CD1c-positive myeloid dendritic cell (primary cell): ENCODE measurements at regions not wholly inside any gene's neighbourhood (a gene's known extent, or its start where the extent isn't known, plus 50 kb on each side); places are given as distances from the start of the nearest gene placed in this dataset.

ENCODE experiments used
- DNase-seq: peaks from one replicate; pipeline ENCODE4 v3.0.0-alpha.2; 2016; ENCODE audit errors: extremely low spot score

DNA sequence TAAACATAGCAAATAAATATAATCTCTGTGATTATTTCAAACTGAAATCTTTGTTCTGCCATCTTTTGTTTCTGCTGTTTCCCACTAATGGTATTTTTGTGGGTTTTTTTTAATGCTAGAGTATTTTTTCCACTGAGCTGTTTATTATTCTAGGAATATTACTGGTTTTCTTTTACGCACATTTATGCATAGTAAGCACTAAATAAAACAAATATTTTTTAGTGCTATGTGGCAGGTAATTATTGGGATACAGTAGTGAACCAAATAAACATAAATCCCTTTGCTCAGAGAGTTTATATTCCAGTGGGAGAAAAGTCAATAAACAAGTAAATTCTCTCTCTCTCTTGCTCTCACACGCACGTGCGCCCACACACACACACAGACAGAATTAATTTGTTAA, 397.4 kb downstream of the PRDM5 start:
- no peak for DNase-seq

DNA sequence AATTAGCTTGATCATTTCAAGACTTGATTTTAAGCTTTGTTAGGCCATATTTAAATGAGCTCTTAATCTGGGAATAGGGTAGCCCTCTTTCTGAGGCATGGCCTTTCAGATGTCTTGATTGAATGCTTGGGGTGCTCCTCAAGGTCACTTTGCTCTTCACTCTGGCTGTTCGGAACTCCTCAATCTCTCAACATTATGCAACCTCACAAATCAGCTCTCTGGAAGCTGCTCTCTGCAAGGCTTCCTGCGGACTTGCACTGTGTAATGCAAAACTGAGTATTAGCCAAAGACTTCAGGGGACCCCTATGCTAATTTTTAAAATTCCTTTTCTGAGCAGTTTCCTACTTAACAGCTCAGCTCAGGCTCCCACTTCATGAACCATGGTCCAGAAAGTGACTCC, 398.3 kb downstream of the PRDM5 start:
- DNase-seq, result no peak

DNA sequence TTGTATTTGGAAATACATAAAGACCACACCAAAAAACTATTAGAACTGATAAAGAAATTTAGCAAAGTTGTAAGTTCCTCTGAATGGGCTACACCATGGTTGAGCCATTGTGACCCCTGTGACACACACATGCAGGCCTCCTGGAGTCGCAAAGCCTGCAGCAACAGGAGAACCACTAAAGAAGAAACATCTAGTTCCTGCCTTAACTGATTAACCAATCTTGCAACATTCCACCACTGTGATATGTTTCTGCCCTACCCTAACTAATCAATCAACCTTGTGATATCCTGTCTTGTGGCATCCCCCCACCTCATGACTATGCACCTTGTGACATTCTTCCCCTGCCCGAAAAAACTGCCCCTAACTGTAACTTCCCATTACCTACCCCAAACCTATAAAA, 401.8 kb downstream of the PRDM5 start:
- no peak for DNase-seq

DNA sequence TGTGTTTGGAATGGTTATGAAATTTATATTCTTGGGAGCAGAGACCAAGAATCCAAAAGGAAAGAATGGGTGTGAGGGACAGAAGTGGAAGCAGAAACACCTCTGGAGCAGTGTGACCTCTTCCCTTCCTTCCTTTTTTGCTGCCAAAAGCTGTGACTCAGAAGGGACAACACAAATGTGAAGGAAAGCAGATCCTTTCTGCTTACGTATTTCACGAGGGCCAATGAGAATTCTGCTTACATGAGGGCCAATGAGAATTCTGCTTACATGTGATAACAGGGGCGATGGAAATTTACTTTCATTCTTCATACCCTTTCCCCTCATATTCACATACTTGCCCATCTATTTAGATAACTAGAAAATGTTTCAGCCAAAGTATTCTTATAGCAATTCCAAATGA, 404.6 kb downstream of the PRDM5 start:
- no peak for DNase-seq

DNA sequence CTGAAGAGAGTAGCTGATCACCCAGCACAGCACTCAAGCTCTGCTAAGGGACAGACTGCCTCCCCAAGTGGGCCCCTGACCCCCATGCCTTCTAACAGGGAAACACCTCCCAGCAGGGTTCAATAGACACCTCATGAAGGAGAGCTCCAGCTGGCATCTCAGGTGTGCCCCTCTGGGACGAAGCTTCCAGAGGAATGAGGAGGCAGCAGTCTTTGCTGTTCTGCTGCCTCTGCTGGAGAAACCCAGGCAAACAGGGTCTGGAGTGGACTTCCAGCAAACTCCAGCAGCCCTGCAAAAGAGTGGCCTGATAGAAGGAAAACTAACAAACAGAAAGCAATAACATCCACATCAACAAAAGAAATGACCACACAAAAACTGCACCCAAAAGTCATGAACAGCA, 412.8 kb downstream of the PRDM5 start:
- no peak for DNase-seq

DNA sequence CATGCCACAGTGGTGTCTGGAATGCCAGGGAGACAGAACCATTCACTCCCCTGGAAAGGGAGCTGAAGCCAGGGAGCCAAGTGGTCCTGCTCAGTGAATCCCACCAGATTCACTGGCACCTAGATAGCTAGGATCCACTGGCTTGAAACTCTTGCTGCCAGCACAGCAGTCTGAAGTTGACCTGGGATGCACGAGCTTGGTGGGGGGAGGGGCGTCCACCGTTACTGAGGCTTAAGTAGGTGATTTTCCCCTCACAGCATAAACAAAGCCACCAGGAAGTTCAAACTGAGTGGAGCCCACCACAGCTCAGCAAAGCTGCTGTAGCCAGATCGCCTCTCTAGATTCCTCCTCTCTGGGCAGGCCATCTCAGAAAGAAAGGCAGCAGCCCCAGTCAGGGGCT, 413.3 kb downstream of the PRDM5 start:
- no peak for DNase-seq

DNA sequence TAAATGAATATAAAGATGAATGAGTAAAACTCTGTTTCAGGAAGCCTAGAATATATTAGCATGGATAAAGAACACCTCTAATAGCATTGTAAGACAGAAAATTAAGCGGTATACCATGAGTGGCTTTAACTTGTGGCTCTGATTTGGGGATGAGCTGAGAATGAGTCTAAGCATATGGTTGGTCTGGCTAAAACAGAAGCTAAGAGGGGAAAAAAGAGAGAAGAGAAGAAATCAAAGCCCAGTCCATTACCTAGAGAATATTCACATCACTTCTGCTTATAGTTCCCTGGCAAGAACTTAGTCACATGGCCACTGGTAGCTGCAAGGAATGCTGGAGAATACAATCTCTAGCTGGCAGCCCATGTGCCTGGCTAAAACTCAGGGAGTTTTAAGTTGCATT, 414.5 kb downstream of the PRDM5 start:
- DNase-seq, result no peak

DNA sequence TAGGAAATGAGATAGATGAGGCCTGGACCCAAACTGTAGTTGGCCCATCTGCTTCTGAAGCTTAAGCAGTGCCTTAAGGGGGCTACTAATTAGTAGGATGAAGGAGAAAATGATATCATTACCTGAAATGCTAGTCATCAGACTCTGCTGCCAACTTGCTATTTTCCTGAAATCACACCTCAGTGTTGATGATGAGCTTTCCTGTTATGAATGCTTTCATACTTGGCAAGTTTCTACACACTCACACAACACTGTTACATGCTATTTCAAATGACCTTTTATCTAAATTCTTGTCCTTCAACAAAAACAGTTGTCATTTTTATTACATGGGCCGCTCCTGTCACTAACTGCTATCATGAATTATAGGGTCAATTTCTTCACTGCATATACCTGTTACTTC, 416.0 kb downstream of the PRDM5 start:
- DNase-seq, result no peak

DNA sequence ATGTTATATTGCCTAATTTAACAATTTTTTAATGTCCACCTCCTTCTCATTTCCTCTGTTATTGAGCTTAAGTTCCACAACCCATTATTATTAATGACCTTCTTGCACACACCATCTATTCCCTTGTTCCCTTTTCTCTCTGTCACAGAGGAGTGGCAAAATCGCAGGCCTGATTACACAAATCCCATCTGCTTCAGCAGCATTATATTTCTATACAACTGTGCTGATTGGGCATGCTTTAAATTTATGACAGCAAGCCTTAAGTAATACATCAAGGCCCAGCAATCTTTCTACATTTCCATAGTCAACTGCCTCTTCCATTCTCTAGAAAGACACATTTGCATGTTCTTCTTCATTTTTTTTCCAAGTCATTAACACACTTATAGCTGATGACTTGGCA, 423.8 kb downstream of the PRDM5 start:
- no peak for DNase-seq

DNA sequence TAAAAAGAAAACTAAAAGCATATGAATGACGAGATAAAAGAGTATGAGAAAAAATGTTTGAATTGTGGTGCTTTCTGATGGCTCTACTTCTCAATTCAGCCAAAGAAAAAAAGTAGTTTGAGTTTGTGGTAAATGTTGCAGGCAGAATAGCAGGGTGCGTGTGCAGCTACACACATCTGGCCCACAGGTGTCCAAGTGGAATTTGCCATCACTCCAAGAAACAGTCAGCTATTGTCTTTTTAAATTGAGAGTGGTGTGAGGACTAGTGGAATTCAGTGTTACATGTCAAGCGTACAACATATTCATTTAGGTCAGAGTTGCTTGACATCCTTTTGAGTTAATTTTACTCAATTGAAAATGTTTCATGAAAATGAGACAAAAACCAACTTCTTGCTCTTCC, 424.8 kb upstream of the MAD2L1 start:
- DNase-seq, result no peak

DNA sequence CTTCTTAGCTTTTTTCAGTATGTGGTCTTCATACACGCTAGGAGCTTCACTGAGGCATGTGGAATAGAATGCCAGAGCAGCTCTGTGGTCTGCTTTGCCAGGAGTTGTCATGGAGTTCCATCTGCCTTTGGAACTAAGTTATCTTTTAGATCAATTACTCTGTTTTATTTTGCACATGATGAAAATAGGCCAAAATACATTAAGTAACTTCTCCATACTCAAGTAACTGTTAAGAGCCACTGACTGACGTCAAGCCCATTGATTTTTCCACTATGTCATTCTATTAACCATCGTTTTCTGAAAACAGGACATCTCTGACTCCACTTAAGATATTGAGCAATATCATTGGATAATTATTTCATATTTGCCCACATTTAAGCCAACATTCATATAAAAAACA, 415.1 kb upstream of the MAD2L1 start:
- no peak for DNase-seq

DNA sequence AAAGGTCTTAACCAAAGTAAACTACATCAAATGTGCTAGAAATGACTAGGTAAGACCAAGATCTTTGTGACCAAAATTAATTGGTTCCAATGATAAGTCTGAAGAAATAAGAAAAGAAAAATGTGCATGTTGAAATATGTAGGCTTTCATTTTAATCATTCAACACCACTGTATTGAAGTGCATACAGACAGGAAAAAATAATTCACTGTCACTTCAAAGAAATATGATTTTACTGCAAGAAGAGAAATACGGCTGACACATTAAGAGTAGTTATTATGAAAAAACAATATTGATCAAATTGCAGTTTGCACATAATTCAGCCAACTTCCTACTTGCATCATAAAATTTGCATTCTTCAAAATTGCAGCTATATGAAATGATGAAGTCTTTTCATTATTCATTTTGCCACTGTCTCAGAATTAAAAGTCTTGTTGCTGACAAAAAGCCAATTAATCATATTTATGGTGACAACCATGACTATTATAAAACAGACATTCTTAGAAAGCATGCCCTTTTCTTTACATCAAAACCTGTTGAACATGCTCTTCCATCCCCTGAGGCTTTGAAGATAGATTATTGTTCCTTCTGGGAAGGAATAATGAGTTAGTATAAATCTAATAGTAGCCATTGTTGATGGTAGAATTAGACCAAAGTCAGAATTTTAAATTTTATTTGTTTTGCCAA, 405.9 kb upstream of the MAD2L1 start:
- no peak for DNase-seq

DNA sequence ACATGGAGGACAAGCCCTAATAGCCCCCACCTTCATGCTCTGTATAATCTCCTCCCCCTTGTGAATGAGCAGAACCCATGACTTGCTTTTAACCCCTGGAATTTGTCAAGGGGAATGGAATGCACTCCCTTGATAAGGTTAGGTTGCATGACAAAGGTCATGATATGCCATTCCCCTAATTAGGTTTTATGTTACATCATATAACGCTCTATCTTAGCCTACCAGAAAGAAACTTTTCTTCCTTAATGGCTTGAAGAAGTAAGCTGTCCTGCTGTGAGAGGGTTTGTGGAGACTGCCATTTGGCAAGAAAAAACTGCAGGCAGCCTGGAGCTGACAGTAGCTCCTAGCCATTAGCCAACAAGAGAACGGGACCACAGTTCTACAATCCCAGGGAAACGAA, 399.8 kb upstream of the MAD2L1 start:
- no peak for DNase-seq

DNA sequence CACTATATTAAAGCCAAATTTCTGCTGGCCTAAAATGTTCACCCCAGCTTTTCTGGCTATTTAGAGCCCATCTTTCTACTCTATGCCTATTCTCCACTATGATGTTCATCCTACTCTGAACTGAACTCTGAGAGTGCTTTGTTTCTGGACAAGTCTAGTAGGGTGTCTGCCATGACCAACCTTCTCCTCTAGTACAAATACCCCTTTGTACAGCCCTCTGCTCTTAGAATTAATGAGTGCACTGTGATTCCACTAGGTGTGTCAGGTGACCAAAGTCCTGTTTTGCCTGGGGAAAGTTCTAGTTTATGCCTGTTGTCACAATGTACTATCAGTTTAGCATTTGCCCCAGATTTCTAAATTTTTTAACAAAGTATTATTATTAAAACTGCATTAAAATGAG, 388.1 kb upstream of the MAD2L1 start:
- no peak for DNase-seq

DNA sequence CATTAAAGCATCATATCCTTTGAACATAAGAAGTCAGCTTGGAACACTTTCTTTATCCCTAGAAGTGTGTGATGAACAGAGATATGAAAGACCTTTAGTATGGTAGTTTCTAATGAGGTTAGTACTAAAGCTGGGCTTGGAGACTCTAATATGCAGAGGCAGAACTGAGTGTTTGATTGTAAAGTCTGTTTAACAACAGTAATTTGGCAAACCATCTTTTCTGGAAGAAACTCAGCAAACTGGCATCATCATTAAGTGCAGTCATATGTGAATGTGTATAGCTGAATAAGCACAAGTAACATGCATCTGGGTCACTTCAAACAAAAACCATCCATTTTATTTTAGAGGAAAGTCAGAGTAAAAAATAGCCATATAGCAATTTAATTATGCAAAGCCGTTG, 385.9 kb upstream of the MAD2L1 start:
- DNase-seq, result no peak

DNA sequence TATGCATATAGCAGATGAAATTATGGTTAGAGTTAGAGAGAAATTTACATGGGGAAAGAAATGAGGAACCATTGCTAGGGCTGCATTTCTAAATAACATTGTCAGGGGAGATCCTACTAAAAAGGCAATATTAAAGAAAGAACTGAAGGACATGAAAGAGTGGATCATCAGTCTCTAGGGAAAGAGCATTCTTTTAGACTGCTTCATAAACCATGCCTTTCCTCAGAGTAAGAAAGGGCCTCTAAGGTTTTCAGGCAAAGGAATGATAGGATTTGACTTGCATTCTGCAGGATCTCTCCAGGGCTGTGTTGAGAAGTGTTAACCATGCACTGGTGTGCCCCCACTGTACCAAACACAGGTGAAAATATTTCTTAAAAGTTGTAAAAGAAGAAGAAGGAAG, 385.4 kb upstream of the MAD2L1 start:
- no peak for DNase-seq

DNA sequence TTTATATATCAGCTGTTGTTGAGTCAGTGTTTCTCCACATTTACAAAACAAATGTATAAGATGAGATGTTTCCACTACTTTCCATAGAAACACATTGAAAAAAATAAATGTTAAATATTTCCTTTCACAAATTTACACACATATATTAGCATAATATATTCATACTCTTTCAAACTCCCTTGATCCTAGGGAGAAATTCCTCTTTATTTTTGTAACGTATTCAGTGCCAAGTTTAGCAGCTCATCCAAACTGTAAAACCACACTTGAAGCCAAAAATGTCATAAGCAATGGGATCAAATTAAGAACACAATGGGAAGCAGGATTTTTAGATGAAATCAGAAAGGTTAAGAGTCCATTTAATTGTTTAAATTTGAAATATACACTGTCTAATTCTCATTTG, 381.1 kb upstream of the MAD2L1 start:
- DNase-seq, result no peak

DNA sequence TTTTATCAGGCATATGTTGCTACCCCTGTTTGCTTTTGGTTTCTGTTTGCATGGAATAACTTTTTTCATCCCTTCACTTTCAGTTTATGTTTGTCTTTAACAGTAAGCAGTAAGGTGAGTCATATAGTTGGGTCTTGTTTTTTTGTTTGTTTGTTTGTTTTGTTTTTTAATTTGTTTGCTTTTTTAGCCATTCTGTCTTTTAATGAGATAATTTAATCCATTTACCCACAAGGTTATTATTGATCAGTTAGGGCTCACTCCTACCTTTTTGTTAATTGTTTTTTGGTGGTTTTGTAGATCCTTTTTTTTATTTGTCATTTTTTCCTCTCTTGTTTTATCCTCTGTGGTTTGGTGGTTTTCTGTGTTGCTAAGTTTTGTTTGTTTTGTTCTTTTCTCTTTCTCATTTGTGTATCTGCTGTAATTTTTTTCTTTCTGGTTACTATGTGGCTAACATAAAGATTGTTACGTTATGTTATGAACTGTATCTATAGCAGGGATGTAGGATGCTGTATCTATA, 379.5 kb upstream of the MAD2L1 start:
- no peak for DNase-seq

DNA sequence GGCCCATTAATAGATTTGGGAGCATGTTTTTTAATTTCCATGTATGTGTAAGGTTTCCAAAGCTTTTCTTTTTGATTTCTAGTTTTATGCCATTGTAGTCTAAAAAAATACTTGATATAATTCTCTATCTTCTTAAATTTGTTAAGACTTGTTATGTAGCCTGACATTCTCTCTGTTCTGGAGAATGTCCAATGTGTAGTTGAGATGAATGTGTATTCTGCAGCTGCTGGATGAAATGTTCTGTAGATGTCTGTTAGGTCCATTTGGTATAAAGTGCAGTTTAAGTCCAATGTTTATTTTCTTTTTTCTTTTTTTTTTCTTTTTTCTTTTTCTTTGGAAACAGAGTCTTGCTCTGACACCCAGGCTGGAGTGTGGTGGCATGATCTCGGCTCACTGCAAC, 378.5 kb upstream of the MAD2L1 start:
- DNase-seq, result no peak

DNA sequence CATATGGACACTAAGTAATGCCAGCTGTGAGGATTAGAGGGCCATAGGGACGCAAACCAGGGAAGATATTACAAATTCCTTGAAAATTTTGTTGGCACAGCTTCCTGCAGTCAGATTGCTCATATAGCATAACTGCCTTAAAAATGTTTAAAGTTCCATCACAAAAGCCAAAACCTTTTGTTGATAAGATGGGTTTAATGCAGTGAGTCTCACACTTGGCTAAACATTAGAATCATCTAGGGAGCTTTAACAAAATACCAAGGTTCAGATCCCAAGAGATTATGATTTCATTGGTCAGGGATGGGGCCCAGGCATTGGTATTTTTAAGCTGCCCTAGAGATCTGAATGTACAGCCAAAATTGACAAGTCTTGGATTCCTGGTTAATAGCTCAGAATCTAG, 376.5 kb upstream of the MAD2L1 start:
- no peak for DNase-seq

DNA sequence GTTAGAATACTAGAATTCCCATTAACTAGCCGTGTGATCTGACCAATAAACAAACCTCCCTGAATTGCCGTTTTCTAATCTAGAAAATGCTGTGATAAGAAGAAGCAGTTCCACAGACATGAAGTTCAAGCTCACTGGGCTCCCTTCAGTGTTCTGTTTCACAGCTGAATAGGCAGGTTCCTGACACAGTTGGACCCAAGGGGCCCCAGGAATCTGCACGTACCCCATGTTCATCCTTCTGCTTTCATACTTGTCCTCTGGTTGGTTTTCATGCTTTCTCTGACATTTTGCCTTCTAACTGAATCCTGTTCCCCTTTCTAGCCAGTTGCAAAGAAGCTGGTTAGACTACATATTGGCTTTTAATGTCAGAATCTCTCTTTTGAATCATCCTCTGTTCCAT, 374.1 kb upstream of the MAD2L1 start:
- DNase-seq, result no peak

DNA sequence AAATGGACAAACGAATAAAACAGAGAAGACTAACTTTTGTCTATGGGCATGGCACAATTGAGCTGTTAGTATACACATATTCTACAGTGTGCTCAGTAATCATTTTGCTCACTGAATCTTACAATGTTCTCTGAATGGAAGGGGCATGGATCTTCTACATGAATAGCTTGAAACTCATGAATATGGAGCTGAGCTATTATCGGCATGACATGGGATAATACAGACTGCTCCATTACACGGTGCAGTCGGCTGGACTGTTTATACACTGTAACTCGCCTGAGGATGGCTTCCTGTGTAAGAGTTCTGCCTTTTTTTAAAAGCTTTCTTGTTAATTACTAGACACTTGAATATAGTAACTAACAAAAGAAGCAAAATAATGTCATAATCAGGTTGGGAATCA, 368.5 kb upstream of the MAD2L1 start:
- no peak for DNase-seq

DNA sequence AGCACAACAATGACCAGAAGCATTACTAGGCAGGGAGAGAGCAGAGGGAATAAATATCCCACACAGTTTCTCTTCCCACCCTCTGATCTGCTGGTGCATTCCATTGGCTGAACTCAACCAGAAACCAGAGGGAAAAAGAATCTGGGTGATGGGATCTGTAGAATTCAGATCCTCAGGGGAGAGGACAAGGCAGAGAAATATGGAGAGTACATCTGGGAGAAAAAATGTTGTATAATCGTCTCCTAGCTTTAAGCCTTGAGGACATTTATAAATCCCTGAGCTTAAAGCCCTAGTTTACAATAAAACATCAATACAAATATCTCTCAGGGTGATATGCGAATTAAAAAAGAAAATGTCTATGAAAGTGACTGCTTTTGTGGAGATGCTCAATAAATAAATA, 368.1 kb upstream of the MAD2L1 start:
- DNase-seq, result no peak

DNA sequence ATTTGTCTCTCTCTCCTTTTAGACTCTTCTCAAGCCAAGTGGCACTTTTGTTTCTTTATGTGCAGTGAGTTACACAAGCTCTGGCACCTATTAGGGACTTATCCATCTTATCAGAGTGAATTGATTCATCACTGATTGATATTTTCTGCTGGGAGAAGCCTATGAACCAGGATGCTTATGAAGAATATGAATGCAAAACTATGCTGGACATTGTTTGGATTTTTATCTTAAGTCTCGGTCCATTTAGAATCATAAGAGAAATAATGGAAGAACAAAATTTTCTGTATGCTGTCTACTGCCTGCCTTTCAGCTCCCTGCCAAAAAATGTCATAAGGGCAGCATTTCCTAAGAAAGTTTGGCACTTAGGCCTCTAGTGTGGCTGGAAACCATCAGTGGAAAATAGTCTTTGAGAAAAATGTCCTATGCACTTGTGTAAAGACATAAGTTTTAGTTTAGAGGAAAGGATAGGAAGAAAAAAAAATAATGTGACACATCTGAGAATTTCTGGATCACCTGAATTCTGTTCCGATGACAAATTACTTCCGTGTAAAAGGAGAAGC, 365.7 kb upstream of the MAD2L1 start:
- no peak for DNase-seq
